HCT116 (cell line): ENCODE measurements at regions not wholly inside any gene's neighbourhood (a gene's known extent, or its start where the extent isn't known, plus 50 kb on each side); places are given as distances from the start of the nearest gene placed in this dataset.

Source experiments
- ATAC-seq: fragments of 200-7000 bp; cut with Tn5 transposase; 2 replicates; pipeline ENCODE4 v1.9.1; 2020; ENCODE audit warnings: mild to moderate bottlenecking, moderate library complexity
- BruUV-seq: library from RNA; stranded (reverse); fragments of 400-500 nt; replicated peaks from 2 replicates; lab custom pipeline; 2021; lab: Mats Ljungman, UMichigan
- CTCF ChIA-PET: fragments of 300-600 bp; sonication (Branson Sonifier 250); formaldehyde crosslinking; loops from one replicate; lab custom pipeline; 2021; ENCODE audit warnings: antibody characterized with exemption; lab: Charles Lee
- POLR2A ChIA-PET: fragments of 300-600, 350-600 bp; sonication (Branson Sonifier 250); formaldehyde crosslinking; loops from one replicate; lab custom pipeline; 2021; ENCODE audit warnings: antibody characterized with exemption; lab: Charles Lee
- RAD21 ChIA-PET, 2 experiments: fragments of 300-600 bp; sonication (Branson Sonifier 250); formaldehyde crosslinking; loops; one replicate each; lab custom pipeline; 2023; ENCODE audit warnings: low total read pairs in 2 of 2; ENCODE audit not compliant: uncharacterized antibody in 2 of 2, unreplicated experiment in 2 of 2, low non-redundant PET in 1 of 2; lab: Charles Lee
- DNase-seq: peaks from one replicate; pipeline ENCODE4 v3.0.0-alpha.2; 2010; ENCODE audit warnings: low read depth, low spot score
- H2AFZ ChIP-seq: fragments of 200-600 bp; shearing (Covaris generic), sonication (generic); 2 replicates; pipeline ENCODE4 v1.6.1; 2017; ENCODE audit warnings: low read depth, mixed run types, mixed read lengths, antibody characterized with exemption, low read length; ENCODE audit not compliant: poor library complexity, severe bottlenecking
- H3K27ac ChIP-seq: 2 replicates; pipeline ENCODE4 v1.5.1; 2012; ENCODE audit warnings: low read depth, low read length
- H3K27me3 ChIP-seq: fragments of 200-600 bp; sonication (generic); 2 replicates; pipeline ENCODE4 v1.6.1; 2016; ENCODE audit warnings: mixed run types, low read length, mixed read lengths; ENCODE audit not compliant: insufficient read depth
- H3K36me3 ChIP-seq, 2 experiments: fragments of 200-500 bp in 1 of 2; fragments of 200-600 bp in 1 of 2; sonication (Bioruptor generic) in 1 of 2; sonication (generic) in 1 of 2; 2 replicates each; pipeline versions ENCODE4 v1.5.1 to v1.6.1; 2014 to 2016; ENCODE audit warnings: low read length in 2 of 2, inconsistent platforms in 1 of 2, mixed read lengths in 1 of 2, mixed run types in 1 of 2; ENCODE audit not compliant: insufficient read depth in 2 of 2, control insufficient read depth in 1 of 2
- H3K4me1 ChIP-seq, 2 experiments: fragments of 200-600 bp in 1 of 2; sonication (generic) in 1 of 2; 2 replicates each; pipeline versions ENCODE4 v1.5.1 to v1.6.1; 2012 to 2017; ENCODE audit warnings: low read length in 2 of 2, inconsistent platforms in 1 of 2, mild to moderate bottlenecking in 1 of 2, mixed read lengths in 1 of 2, mixed run types in 1 of 2, moderate library complexity in 1 of 2; ENCODE audit not compliant: insufficient read depth in 2 of 2, control insufficient read depth in 1 of 2
- H3K4me2 ChIP-seq: fragments of 200-600 bp; sonication (generic); 2 replicates; pipeline ENCODE4 v1.6.1; 2017; ENCODE audit warnings: mixed run types, low read length, mixed read lengths
- H3K4me3 ChIP-seq, 2 experiments: fragments of 200-600 bp in 1 of 2; sonication (generic) in 1 of 2; replicated peaks in 1 of 2; 2 replicates each; pipeline ENCODE4 v1.5.1; 2011 to 2016; ENCODE audit warnings: low read length in 2 of 2, control low read depth in 1 of 2, low read depth in 1 of 2, mild to moderate bottlenecking in 1 of 2, mixed read lengths in 1 of 2, mixed run types in 1 of 2
- H3K79me2 ChIP-seq: fragments of 200-600 bp; sonication (generic); 2 replicates; pipeline ENCODE4 v1.6.1; 2017; ENCODE audit warnings: mild to moderate bottlenecking, mixed run types, low read length, moderate library complexity, mixed read lengths; ENCODE audit not compliant: insufficient read depth
- H3K9ac ChIP-seq: fragments of 200-600 bp; sonication (generic); 2 replicates; pipeline ENCODE4 v1.6.1; 2016; ENCODE audit warnings: low read length, mixed read lengths
- H3K9me2 ChIP-seq: fragments of 200-600 bp; sonication (generic), shearing (Covaris generic); 2 replicates; pipeline ENCODE4 v1.6.1; 2017; ENCODE audit warnings: mixed run types, mild to moderate bottlenecking, moderate library complexity; ENCODE audit not compliant: insufficient read depth
- H3K9me3 ChIP-seq, 2 experiments: fragments of 200-500 bp in 1 of 2; fragments of 200-600 bp in 1 of 2; sonication (Bioruptor generic) in 1 of 2; sonication (generic) in 1 of 2; 2 replicates each; pipeline ENCODE4 v1.6.1; 2014 to 2017; ENCODE audit warnings: low read length in 2 of 2, mixed read lengths in 2 of 2, inconsistent platforms in 1 of 2, low read depth in 1 of 2, mild to moderate bottlenecking in 1 of 2, mixed run types in 1 of 2, moderate library complexity in 1 of 2; ENCODE audit not compliant: control insufficient read depth in 1 of 2, insufficient read depth in 1 of 2
- H4K20me1 ChIP-seq: fragments of 200-600 bp; sonication (generic), shearing (Covaris generic); 2 replicates; pipeline ENCODE4 v1.6.1; 2017; ENCODE audit warnings: mixed run types, mild to moderate bottlenecking, moderate library complexity; ENCODE audit not compliant: insufficient read depth
- CBX3 ChIP-seq: IDR thresholded peaks from 2 replicates; pipeline ENCODE4 v1.6.1; 2012; ENCODE audit warnings: low read depth
- CEBPB ChIP-seq: IDR thresholded peaks from 2 replicates; pipeline ENCODE4 v1.6.1; 2012; ENCODE audit warnings: low read depth
- CTCF ChIP-seq, 3 experiments: fragments of 200-600 bp in 1 of 3; sonication (generic) in 1 of 3; IDR thresholded peaks in 2 of 3; conservative IDR thresholded peaks in 1 of 3; 2 replicates each; pipeline ENCODE4 v1.5.1; 2012 to 2017; ENCODE audit warnings: low read depth in 2 of 3, low read length in 2 of 3, antibody characterized with exemption in 1 of 3, borderline replicate concordance in 1 of 3, control low read depth in 1 of 3, mild to moderate bottlenecking in 1 of 3, mixed read lengths in 1 of 3, mixed run types in 1 of 3, moderate library complexity in 1 of 3; ENCODE audit not compliant: insufficient read depth in 1 of 3
- EGR1 ChIP-seq: IDR thresholded peaks from 2 replicates; pipeline ENCODE4 v1.6.1; 2012; ENCODE audit warnings: low read depth
- ELF1 ChIP-seq: IDR thresholded peaks from 2 replicates; pipeline ENCODE4 v1.6.1; 2012; ENCODE audit warnings: low read depth, borderline replicate concordance
- EZH2phosphoT487 ChIP-seq: fragments of 200-600 bp; IDR thresholded peaks from 2 replicates; pipeline ENCODE4 v1.6.1; 2018; ENCODE audit warnings: antibody characterized with exemption, borderline replicate concordance
- FOSL1 ChIP-seq: IDR thresholded peaks from 2 replicates; pipeline ENCODE4 v1.6.1; 2012; ENCODE audit warnings: low read depth
- JUND ChIP-seq: IDR thresholded peaks from 2 replicates; pipeline ENCODE4 v1.6.1; 2012
- POLR2A ChIP-seq: IDR thresholded peaks from 2 replicates; pipeline ENCODE4 v1.7.0; 2011; ENCODE audit warnings: borderline replicate concordance; ENCODE audit not compliant: insufficient read depth, insufficient read length; ENCODE audit errors: extremely low read depth
- POLR2AphosphoS5 ChIP-seq: IDR thresholded peaks from 2 replicates; pipeline ENCODE4 v1.6.1; 2011; ENCODE audit warnings: mild to moderate bottlenecking, low read depth, low read length, moderate library complexity
- RAD21 ChIP-seq: IDR thresholded peaks from 2 replicates; pipeline ENCODE4 v1.6.1; 2012; ENCODE audit warnings: low read depth, mild to moderate bottlenecking
- SIN3A ChIP-seq: IDR thresholded peaks from 2 replicates; pipeline ENCODE4 v1.6.1; 2012; ENCODE audit warnings: low read depth
- ZBTB33 ChIP-seq: IDR thresholded peaks from 2 replicates; pipeline ENCODE4 v1.6.1; 2011; ENCODE audit warnings: mild to moderate bottlenecking, low read length, moderate library complexity; ENCODE audit not compliant: insufficient replicate concordance; ENCODE audit errors: extremely low read depth
- ZNF274 ChIP-seq: fragments of 200-500 bp; sonication (Bioruptor generic); IDR thresholded peaks from 2 replicates; pipeline ENCODE4 v1.6.1; 2014; ENCODE audit warnings: mild to moderate bottlenecking, low read depth, low read length, inconsistent platforms
- intact Hi-C: fragments of 100-400 bp; cut with micrococcal nuclease; formaldehyde crosslinking; loops from 2 replicates; pipeline ENCODE4 v1.10.0; 2022

GRCh38 chr17:34527136-34527907 lies 52.1 kb upstream of the TMEM132E start:
- ChIA-PET POLR2A (interaction anchor here (0.7 kb wide), 1 partner anchor 8 kb away, joined by 3 read pairs; no protein-coding TSS in a partner anchor), RAD21 (interaction anchor here in 1 of 2 experiments (0.6 kb wide), 1 partner anchor 217 kb away, joined by 4 read pairs; no protein-coding TSS in a partner anchor), CTCF (interaction anchor here (1.4 kb wide), 1 partner anchor 15 kb away, joined by 4 read pairs; no protein-coding TSS in a partner anchor)
- Histone ChIP-seq H4K20me1 (no peaks in the 10 kb centered on the region), H3K36me3 (no peaks in the 10 kb centered on the region), H2AFZ (no peak overlapping the region), H3K4me3 (no peak overlapping the region), H3K27me3 (peaks cover 50% of the 10 kb centered on the region), H3K4me1 (no peaks in the 10 kb centered on the region), H3K4me2 (no peak overlapping the region), H3K27ac (no peak overlapping the region), H3K79me2 (no peaks in the 10 kb centered on the region), H3K9ac (no peak overlapping the region), H3K9me3 (no peaks in the 10 kb centered on the region), H3K9me2 (no peaks in the 10 kb centered on the region)
- ATAC-seq (0 out of 2 replicates have a peak, but pooled peaks have one; percentile 14), DNase-seq (no peak)
- intact Hi-C loops, result no loop called here
- no TSS peak for BruUV-seq
- TF ChIP-seq POLR2A, result no peak
- no peak for TF ChIP-seq CEBPB
- TF ChIP-seq POLR2AphosphoS5, result no peak
- TF ChIP-seq CTCF (IDR thresholded peaks at IDR 0.05 in 2 of 3, conservative IDR thresholded peaks at IDR 0.05 in 1 of 3; ENCODE audit: borderline replicate concordance in 1 of 3, insufficient read depth in 1 of 3, low read depth in 2 of 3, low read length in 2 of 3), result no peak
- TF ChIP-seq CBX3, result no peak
- no peak for TF ChIP-seq EGR1

GRCh38 chr17:34525651-34526050 lies 53.7 kb upstream of the TMEM132E start:
- Histone ChIP-seq H4K20me1 (no peaks in the 10 kb centered on the region), H3K27me3 (peaks cover 34% of the 10 kb centered on the region), H3K9ac (no peak overlapping the region), H3K9me3 (no peaks in the 10 kb centered on the region), H3K4me2 (no peak overlapping the region), H3K9me2 (no peaks in the 10 kb centered on the region), H3K4me3 (no peak overlapping the region), H3K79me2 (no peaks in the 10 kb centered on the region), H3K27ac (no peak overlapping the region), H3K36me3 (no peaks in the 10 kb centered on the region), H2AFZ (no peak overlapping the region), H3K4me1 (no peaks in the 10 kb centered on the region)
- ChIA-PET RAD21 (no interaction called here), POLR2A (no interaction called here), CTCF (no interaction called here)
- intact Hi-C loops, result no loop called here
- TF ChIP-seq CEBPB, result no peak
- no peak for TF ChIP-seq ZNF274
- no peak for TF ChIP-seq POLR2AphosphoS5
- no peak for TF ChIP-seq FOSL1
- no peak for TF ChIP-seq SIN3A
- no peak for TF ChIP-seq EZH2phosphoT487
- TF ChIP-seq ZBTB33, result no peak
- TF ChIP-seq ELF1, result no peak
- TF ChIP-seq RAD21, result no peak
- no peak for TF ChIP-seq JUND
- TF ChIP-seq EGR1, result no peak
- ATAC-seq, result no peak
- no peak for DNase-seq
- no TSS peak for BruUV-seq
